NB4 (cell line): ENCODE measurements at regions not wholly inside any gene's neighbourhood (a gene's known extent, or its start where the extent isn't known, plus 50 kb on each side); places are given as distances from the start of the nearest gene placed in this dataset.

Source experiments
- CTCF ChIP-seq: IDR thresholded peaks from one replicate; pipeline ENCODE4 v1.5.1; 2012; ENCODE audit warnings: low read depth, low read length
- MYC ChIP-seq: IDR thresholded peaks from 2 replicates; pipeline ENCODE4 v1.6.1; 2011; ENCODE audit warnings: low read depth, low read length
- POLR2A ChIP-seq: IDR thresholded peaks from 2 replicates; pipeline ENCODE4 v1.6.1; 2011; ENCODE audit warnings: mild to moderate bottlenecking; ENCODE audit not compliant: insufficient read length; ENCODE audit errors: extremely low read depth
- TF ChIP-seq, protein P1 (sequence below): IDR thresholded peaks from 2 replicates; pipeline ENCODE4 v1.6.1; 2011; ENCODE audit warnings: low read depth, low read length

DNA sequence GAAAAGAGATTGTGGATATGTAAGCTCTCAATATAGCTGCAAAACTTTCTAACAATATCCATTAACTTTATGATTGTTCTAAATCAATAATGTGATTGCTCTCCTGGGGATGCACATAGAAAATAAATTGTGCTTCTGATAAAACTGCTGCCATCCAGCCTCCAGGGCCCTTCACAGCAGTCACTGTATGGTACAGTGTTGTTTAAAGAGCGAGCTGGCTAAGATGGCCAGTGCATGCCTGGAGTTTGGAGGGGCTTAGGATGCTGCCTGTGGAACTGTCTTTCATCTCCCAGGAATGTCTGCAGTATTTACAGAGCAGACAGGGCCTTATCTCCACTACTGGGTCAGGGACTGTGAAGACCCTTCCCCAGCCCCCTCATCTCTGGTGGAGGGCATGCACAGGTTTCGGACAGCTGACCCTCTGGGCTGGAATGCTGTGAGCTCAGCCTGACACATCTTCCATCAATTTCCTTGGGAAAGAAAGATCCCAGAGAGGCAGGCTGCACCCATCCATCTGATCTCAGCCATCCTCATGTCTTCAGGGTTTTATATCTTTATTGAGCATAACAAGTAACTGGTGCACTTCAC is 137.0 kb downstream of the PLPP3 start:
- TF ChIP-seq CTCF, result no peak
- no peak for TF ChIP-seq POLR2A
- TF ChIP-seq, protein P1, sequence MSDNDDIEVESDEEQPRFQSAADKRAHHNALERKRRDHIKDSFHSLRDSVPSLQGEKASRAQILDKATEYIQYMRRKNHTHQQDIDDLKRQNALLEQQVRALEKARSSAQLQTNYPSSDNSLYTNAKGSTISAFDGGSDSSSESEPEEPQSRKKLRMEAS, result no peak
- no peak for TF ChIP-seq MYC
